ENCODE measurements at regions not wholly inside any gene's neighbourhood (a gene's known extent, or its start where the extent isn't known, plus 50 kb on each side); places are given as distances from the start of the nearest gene placed in this dataset.

- Histone ChIP-seq H3K4me1 (no peaks in the 10 kb centered on the region), H3K36me3 (peaks cover 0 to 28% (median 10%) of the 10 kb centered on the region in 9 donors), H3K27ac (no peak overlapping the region), H3K4me3 (no peak overlapping the region), H3K9me3 (peaks cover 0 to 97% (median 69%) of the 10 kb centered on the region in 12 donors), H3K27me3 (no peaks in the 10 kb centered on the region)
- DNase-seq = no peak
- ATAC-seq = no peak
- TF ChIP-seq POLR2A (IDR thresholded peaks at IDR 0.05) = no peak
- TF ChIP-seq CTCF (IDR thresholded peaks at IDR 0.05) = no peak
- 95 to 97% (median 96%) methylated on average over 6 of the region's 6 CpGs for WGBS, 4 donors
- intact Hi-C loops (cut with DNase I) = no loop called here
Observed at GRCh38 chr19:37829526-37829925, 50.1 kb upstream of the ZNF573 start.
